Ovary (tissue), 7 donors: ENCODE measurements at regions not wholly inside any gene's neighbourhood (a gene's known extent, or its start where the extent isn't known, plus 50 kb on each side); places are given as distances from the start of the nearest gene placed in this dataset.

Experiments
- DNase-seq, 5 donors: peaks; one replicate each; pipeline ENCODE4 v3.0.0-alpha.2; 2019 to 2020
- H3K27ac ChIP-seq, 2 donors: fragments of 200-600 bp; one replicate each; pipeline versions ENCODE4 v1.5.1 to v1.8.0; 2019 to 2022
- H3K27me3 ChIP-seq: fragments of 200-600 bp; one replicate; pipeline ENCODE4 v1.8.0; 2022
- H3K36me3 ChIP-seq: fragments of 200-600 bp; sonication (generic); one replicate; pipeline ENCODE4 v1.5.1; 2019
- H3K4me1 ChIP-seq: one replicate; pipeline ENCODE4 v1.8.1; 2013; ENCODE audit warnings: mild to moderate bottlenecking, moderate library complexity; ENCODE audit not compliant: insufficient read depth
- H3K4me3 ChIP-seq: fragments of 200-600 bp; sonication (generic); one replicate; pipeline ENCODE4 v1.5.1; 2017
- H3K9me3 ChIP-seq, 2 donors: fragments of 200-600 bp in 1 of 2; sonication (generic) in 1 of 2; one replicate each; pipeline versions ENCODE4 v1.5.1 to v1.8.1; 2013 to 2019; ENCODE audit warnings: mild to moderate bottlenecking in 1 of 2, moderate library complexity in 1 of 2
- EP300 ChIP-seq: sonication (generic); formaldehyde crosslinking; IDR thresholded peaks from one replicate; pipeline ENCODE4 v1.6.1; 2017; ENCODE audit warnings: antibody characterized with exemption
- POLR2A ChIP-seq: fragments of 450-650 bp; IDR thresholded peaks from one replicate; pipeline ENCODE4 v1.6.1; 2017; ENCODE audit warnings: antibody characterized with exemption, mild to moderate bottlenecking, moderate library complexity
- WGBS, 3 donors: extraction: QIAGEN DNeasy Blood & Tissue Kit in 1 of 3; methylation state at CpG; one replicate each; pipeline versions ENCODE4 v1.1.5 to v1.1.7; 2013 to 2017; 5-methylcytosine and 5-hydroxymethylcytosine counted together
- intact Hi-C, 4 donors: fragments of 100-400 bp; cut with DNase I; formaldehyde crosslinking; loops; one replicate each; pipeline versions ENCODE4 v1.11.0 to v1.15.1; 2022 to 2023
- TF ChIP-seq, protein P1 (sequence below), 3 donors: fragments of 450-650 bp in 2 of 3; fragments of 200-600 bp in 1 of 3; IDR thresholded peaks; one replicate each; pipeline versions ENCODE4 v1.5.1 to v1.8.0; 2016 to 2022; ENCODE audit warnings: antibody characterized with exemption in 3 of 3, mild to moderate bottlenecking in 1 of 3
- donor health status: DM: no; HTN: no; CAD: no; lungs with moderate emphysema.
- donor health status: DM: no; HTN: no; CAD: no.
- donor health status: Bipolar disorder and iron deficiency.
- donor health status: DM: no; HTN: no; CAD: no.
- donor health status: DM: yes; HTN: yes; CAD: no.

DNA sequence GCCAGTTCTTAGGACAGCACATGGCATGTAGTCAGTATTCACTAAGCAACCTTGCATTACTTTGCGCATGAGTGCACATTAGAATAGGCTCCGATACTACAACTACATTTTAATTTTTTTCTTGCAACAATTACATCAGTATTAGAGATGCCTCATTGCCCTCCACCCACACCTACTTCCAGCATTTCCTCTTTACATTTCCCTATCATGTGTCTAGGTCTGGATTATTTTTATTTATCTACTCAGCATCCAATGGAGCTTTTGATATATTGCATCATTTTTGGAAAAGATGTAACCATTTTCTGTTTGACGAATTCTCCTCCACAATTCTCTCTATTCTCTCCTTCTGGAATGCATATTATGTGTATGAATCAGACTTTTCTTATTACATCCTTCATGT, 258.2 kb upstream of the GLI3 start:
- Histone ChIP-seq H3K4me3 (no peak overlapping the region), H3K27me3 (no peaks in the 10 kb centered on the region), H3K36me3 (no peaks in the 10 kb centered on the region), H3K27ac (no peak overlapping the region), H3K4me1 (peaks cover 2% of the 10 kb centered on the region), H3K9me3 (no peaks in the 10 kb centered on the region)
- intact Hi-C loops = no loop called here
- WGBS, 3 donors = 92 to 96% (median 92%) methylated on average over 3 of the region's 3 CpGs
- TF ChIP-seq, protein P1, sequence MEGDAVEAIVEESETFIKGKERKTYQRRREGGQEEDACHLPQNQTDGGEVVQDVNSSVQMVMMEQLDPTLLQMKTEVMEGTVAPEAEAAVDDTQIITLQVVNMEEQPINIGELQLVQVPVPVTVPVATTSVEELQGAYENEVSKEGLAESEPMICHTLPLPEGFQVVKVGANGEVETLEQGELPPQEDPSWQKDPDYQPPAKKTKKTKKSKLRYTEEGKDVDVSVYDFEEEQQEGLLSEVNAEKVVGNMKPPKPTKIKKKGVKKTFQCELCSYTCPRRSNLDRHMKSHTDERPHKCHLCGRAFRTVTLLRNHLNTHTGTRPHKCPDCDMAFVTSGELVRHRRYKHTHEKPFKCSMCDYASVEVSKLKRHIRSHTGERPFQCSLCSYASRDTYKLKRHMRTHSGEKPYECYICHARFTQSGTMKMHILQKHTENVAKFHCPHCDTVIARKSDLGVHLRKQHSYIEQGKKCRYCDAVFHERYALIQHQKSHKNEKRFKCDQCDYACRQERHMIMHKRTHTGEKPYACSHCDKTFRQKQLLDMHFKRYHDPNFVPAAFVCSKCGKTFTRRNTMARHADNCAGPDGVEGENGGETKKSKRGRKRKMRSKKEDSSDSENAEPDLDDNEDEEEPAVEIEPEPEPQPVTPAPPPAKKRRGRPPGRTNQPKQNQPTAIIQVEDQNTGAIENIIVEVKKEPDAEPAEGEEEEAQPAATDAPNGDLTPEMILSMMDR (IDR thresholded peaks at IDR 0.05) = no peak
- TF ChIP-seq EP300 = no peak
- TF ChIP-seq POLR2A = no peak
- no peak for DNase-seq

DNA sequence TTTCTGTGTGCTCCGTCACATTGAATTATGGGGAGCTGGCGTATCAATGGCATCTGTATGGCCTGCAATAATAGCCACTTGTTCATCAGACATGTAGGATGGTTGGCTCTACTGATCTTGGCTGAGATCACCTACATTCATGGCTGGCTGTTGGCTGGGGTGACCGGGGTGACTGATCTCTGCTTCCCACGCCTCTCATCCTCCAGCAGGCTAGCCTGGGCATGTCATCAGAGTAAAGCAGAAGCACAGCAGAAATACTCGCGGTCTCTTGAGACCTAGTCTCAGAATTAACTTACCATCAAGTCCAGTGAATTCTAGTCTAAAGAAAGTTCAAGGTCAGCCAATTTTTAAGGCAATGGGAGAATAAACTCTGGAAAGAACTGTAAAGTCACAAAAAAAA, 257.7 kb upstream of the GLI3 start:
- Histone ChIP-seq H3K27me3 (no peaks in the 10 kb centered on the region), H3K4me3 (no peak overlapping the region), H3K27ac (no peak overlapping the region), H3K36me3 (no peaks in the 10 kb centered on the region), H3K9me3 (no peaks in the 10 kb centered on the region), H3K4me1 (peaks cover 2% of the 10 kb centered on the region)
- TF ChIP-seq, protein P1 (IDR thresholded peaks at IDR 0.05) = no peak
- TF ChIP-seq POLR2A (no peak), EP300 (no peak)
- intact Hi-C loops = no loop called here
- no peak for DNase-seq
- 67 to 87% (median 85%) methylated on average over 6 of the region's 6 CpGs for WGBS, 3 donors

DNA sequence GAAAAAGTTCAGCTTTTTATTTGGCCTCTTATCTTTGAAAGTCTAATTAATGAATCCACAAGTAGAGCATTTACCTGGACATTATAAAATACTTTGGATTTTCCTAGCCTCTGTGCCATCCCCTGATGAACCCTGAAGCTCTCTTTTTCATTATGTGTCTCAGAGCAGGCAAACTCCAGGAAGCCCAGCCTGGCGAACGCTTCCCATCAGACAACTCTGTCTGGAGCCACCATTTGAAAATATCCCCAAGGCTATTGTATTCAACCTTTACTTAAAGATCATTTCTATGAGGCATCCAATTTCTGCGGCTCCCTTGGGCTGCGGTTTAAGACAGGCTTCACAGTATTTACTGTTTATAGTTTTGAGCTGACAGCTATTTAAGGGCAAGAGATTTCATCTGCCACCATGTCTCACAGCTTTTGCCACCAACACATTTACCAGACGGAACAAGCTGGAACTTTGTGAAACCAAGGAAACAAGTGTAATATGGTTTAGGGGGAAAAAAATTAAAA, 257.2 kb upstream of the GLI3 start:
- TF ChIP-seq, protein P1 (IDR thresholded peaks at IDR 0.05) = no peak
- TF ChIP-seq EP300 = no peak
- TF ChIP-seq POLR2A = no peak
- no peak overlapping the region for H3K27ac ChIP-seq
- H3K4me1 ChIP-seq = peaks cover 2% of the 10 kb centered on the region
- no peaks in the 10 kb centered on the region for H3K36me3 ChIP-seq
- intact Hi-C loops = no loop called here
- H3K9me3 ChIP-seq = no peaks in the 10 kb centered on the region
- no peaks in the 10 kb centered on the region for H3K27me3 ChIP-seq
- WGBS, 3 donors = 68 to 83% (median 71%) methylated on average over 5 of the region's 5 CpGs
- H3K4me3 ChIP-seq = no peak overlapping the region
- DNase-seq = no peak

DNA sequence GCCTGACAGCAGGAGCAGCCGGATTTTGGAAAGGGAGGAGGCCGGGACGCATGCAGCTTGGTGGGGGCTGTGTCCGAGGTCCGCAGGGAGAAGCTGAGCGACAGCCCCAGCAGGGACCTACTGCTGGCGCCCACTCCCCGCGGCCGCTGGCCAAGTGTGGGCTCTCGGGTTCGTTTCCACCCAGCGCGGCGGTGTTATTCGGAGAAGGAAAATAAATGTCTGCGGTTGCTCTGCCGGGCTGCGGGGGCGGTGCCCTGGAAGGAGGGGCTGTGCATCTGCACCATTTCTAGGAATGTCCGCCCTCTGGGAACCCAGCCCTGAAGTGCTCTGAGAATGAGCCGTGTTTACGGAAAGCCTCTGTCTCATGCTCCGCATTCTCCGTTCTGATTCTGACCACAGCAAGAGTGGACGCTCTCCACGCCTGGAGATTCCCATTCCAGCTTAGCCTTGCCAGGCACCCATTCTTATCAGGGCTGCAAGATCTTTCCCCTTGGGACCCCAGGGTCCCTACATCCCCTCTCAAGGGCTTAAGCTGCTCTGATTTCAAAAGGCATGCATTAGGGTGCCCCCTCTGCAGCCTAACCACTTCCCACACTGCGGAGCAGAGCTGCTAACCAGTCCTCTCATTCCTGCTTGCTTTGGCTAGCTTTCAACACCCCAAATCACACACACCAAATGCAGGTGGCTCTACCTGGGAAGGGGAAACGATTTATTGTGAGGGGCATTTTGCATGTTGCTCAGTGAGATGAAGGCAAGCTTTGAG, 256.6 kb upstream of the GLI3 start:
- peak; percentile 90 for TF ChIP-seq EP300
- TF ChIP-seq, protein P1 (IDR thresholded peaks at IDR 0.05) = peak in 1 of 3 donors; percentile 11
- TF ChIP-seq POLR2A = no peak
- Histone ChIP-seq H3K27me3 (no peaks in the 10 kb centered on the region), H3K4me1 (peaks cover 2% of the 10 kb centered on the region), H3K4me3 (peak overlapping the region; percentile 47), H3K9me3 (no peaks in the 10 kb centered on the region), H3K27ac (peak overlapping the region in 1 of 2 donors; percentile 52), H3K36me3 (no peaks in the 10 kb centered on the region)
- WGBS, 3 donors = 0 to 1% (median 1%) methylated on average over 20 to 29 of the region's 29 CpGs
- peak; percentile 75 to 89 (median 84) for DNase-seq
- intact Hi-C loops = no loop called here
